HL-60 (cell line): ENCODE measurements at regions not wholly inside any gene's neighbourhood (a gene's known extent, or its start where the extent isn't known, plus 50 kb on each side); places are given as distances from the start of the nearest gene placed in this dataset.

Experiments
- DNase-seq, 2 experiments: peaks; one replicate each; pipeline ENCODE4 v3.0.0-alpha.2; 2010 to 2020; ENCODE audit warnings: low read depth in 1 of 2, low spot score in 1 of 2
- H3K27ac ChIP-seq: fragments of 250-450 bp; sonication (Bioruptor Pico); replicated peaks from 2 replicates; pipeline ENCODE4 v1.5.1; 2020; ENCODE audit warnings: mild to moderate bottlenecking, moderate library complexity
- H3K27me3 ChIP-seq: fragments of 250-450 bp; sonication (Bioruptor Pico); 2 replicates; pipeline ENCODE4 v1.5.1; 2021; ENCODE audit warnings: mild to moderate bottlenecking, moderate library complexity; ENCODE audit not compliant: insufficient read depth, poor library complexity, severe bottlenecking
- H3K4me3 ChIP-seq: replicated peaks from 2 replicates; pipeline ENCODE4 v1.5.1; 2011; ENCODE audit warnings: mild to moderate bottlenecking, control low read depth, low read length; ENCODE audit not compliant: insufficient read depth
- GABPA ChIP-seq: IDR thresholded peaks from 2 replicates; pipeline ENCODE4 v1.6.1; 2012; ENCODE audit warnings: low read depth
- POLR2AphosphoS5 ChIP-seq: IDR thresholded peaks from 2 replicates; pipeline ENCODE4 v1.6.1; 2012; ENCODE audit warnings: low read depth
- SPI1 ChIP-seq: IDR thresholded peaks from 2 replicates; pipeline ENCODE4 v1.6.1; 2012; ENCODE audit warnings: low read depth, mild to moderate bottlenecking, borderline replicate concordance
- TF ChIP-seq, protein P1 (sequence below): IDR thresholded peaks from one replicate; pipeline ENCODE4 v1.5.1; 2011; ENCODE audit warnings: low read length, control low read depth, inconsistent platforms; ENCODE audit not compliant: insufficient read depth
- TF ChIP-seq, protein P2 (sequence below): IDR thresholded peaks from 2 replicates; pipeline ENCODE4 v1.6.1; 2012; ENCODE audit warnings: low read depth; ENCODE audit not compliant: insufficient replicate concordance

DNA sequence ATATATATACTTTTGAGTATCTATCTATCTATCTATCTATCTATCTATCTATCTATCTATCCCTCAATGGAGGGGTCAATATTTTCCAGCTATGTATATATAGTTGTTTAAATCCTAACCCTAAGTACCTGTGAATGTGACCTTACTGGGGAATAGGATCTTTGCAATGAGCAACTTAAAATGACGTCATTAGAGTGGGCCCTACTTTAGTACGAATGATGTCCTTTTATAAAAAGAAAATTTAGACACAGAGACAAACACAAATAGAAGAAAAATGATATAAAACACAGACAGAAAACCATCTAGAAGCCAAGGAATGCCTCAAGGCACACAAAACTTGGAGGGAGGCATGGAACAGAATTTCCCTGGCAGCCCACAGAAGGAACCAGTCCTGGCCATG, 2283.7 kb downstream of the NCAM2 start:
- no peak for DNase-seq
- H3K4me3 ChIP-seq, result no peak overlapping the region
- no peaks in the 10 kb centered on the region for H3K27me3 ChIP-seq
- H3K27ac ChIP-seq, result no peak overlapping the region
- no peak for TF ChIP-seq GABPA
- TF ChIP-seq SPI1, result no peak
- TF ChIP-seq POLR2AphosphoS5, result no peak
- TF ChIP-seq, protein P1, sequence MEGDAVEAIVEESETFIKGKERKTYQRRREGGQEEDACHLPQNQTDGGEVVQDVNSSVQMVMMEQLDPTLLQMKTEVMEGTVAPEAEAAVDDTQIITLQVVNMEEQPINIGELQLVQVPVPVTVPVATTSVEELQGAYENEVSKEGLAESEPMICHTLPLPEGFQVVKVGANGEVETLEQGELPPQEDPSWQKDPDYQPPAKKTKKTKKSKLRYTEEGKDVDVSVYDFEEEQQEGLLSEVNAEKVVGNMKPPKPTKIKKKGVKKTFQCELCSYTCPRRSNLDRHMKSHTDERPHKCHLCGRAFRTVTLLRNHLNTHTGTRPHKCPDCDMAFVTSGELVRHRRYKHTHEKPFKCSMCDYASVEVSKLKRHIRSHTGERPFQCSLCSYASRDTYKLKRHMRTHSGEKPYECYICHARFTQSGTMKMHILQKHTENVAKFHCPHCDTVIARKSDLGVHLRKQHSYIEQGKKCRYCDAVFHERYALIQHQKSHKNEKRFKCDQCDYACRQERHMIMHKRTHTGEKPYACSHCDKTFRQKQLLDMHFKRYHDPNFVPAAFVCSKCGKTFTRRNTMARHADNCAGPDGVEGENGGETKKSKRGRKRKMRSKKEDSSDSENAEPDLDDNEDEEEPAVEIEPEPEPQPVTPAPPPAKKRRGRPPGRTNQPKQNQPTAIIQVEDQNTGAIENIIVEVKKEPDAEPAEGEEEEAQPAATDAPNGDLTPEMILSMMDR, result no peak
- TF ChIP-seq, protein P2, sequence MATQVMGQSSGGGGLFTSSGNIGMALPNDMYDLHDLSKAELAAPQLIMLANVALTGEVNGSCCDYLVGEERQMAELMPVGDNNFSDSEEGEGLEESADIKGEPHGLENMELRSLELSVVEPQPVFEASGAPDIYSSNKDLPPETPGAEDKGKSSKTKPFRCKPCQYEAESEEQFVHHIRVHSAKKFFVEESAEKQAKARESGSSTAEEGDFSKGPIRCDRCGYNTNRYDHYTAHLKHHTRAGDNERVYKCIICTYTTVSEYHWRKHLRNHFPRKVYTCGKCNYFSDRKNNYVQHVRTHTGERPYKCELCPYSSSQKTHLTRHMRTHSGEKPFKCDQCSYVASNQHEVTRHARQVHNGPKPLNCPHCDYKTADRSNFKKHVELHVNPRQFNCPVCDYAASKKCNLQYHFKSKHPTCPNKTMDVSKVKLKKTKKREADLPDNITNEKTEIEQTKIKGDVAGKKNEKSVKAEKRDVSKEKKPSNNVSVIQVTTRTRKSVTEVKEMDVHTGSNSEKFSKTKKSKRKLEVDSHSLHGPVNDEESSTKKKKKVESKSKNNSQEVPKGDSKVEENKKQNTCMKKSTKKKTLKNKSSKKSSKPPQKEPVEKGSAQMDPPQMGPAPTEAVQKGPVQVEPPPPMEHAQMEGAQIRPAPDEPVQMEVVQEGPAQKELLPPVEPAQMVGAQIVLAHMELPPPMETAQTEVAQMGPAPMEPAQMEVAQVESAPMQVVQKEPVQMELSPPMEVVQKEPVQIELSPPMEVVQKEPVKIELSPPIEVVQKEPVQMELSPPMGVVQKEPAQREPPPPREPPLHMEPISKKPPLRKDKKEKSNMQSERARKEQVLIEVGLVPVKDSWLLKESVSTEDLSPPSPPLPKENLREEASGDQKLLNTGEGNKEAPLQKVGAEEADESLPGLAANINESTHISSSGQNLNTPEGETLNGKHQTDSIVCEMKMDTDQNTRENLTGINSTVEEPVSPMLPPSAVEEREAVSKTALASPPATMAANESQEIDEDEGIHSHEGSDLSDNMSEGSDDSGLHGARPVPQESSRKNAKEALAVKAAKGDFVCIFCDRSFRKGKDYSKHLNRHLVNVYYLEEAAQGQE, result no peak

DNA sequence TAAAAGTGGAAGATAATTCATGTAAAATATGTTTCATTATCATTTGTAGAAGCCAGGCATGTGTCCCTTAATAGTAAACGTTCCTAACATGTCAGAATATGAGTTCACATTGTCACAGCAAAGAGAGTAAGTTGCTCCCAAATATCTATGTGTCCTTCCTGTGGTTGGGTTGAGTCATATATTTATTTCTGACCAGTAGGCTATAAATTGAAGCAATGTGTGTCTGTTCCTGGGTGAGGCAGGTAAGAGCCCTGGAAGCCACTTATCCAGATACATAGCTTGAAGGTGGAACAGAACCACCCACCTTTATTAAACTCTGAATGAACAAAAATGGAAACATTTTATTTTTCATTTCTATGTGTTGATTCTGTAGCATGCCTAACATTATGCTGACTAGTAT, 2251.6 kb downstream of the NCAM2 start:
- H3K4me3 ChIP-seq, result no peak overlapping the region
- no peaks in the 10 kb centered on the region for H3K27me3 ChIP-seq
- no peak overlapping the region for H3K27ac ChIP-seq
- no peak for DNase-seq
- no peak for TF ChIP-seq SPI1
- TF ChIP-seq, protein P1, result no peak
- no peak for TF ChIP-seq POLR2AphosphoS5
- TF ChIP-seq, protein P2, result no peak

DNA sequence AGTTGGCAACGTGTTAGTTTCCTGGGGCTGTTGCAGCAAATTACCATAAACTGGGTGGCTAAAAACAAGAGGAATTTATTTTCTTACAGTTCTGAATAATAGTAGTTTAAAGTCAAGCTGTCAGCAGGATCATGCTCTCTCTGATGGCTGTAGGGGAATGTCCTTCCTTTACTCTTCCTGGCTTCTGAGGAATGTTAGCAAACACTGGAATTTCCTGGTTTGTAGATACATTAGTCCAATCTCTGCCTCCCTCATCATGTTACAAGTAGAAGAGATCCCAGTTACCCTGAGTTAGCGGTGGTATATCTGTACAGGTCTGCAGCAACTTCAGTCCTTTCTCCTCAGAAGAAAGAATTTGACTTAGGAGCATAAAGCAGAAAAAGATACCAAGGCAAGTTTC, 2249.1 kb downstream of the NCAM2 start:
- TF ChIP-seq POLR2AphosphoS5 (no peak), SPI1 (no peak), GABPA (no peak)
- TF ChIP-seq, protein P1, result no peak
- TF ChIP-seq, protein P2, result no peak
- DNase-seq, result no peak

More for the DNA sequence above, 2249.1 kb downstream of the NCAM2 start:
- Histone ChIP-seq H3K27me3 (no peaks in the 10 kb centered on the region), H3K27ac (no peak overlapping the region), H3K4me3 (no peak overlapping the region)
